ENCODE measurements at regions not wholly inside any gene's neighbourhood (a gene's known extent, or its start where the extent isn't known, plus 50 kb on each side); places are given as distances from the start of the nearest gene placed in this dataset.

GRCh38 chr7:68478326-68478725 is 1119.9 kb upstream of the AUTS2 start:
- no peak overlapping the region for H3K4me3 ChIP-seq (ENCODE audit: low read depth, low read length)
- no peaks in the 10 kb centered on the region for H3K27me3 ChIP-seq
- no peaks in the 10 kb centered on the region for H3K9me3 ChIP-seq
- DNase-seq, result no peak
- H3K36me3 ChIP-seq, result no peaks in the 10 kb centered on the region
- H3K4me1 ChIP-seq, result no peaks in the 10 kb centered on the region
- no peak for TF ChIP-seq CTCF (IDR thresholded peaks at IDR 0.05; ENCODE audit: low read depth, low read length)

- Histone ChIP-seq H3K9me3 (peaks cover 4% of the 10 kb centered on the region; the same call in 1 of the 2 replicates), H3K4me3 (ENCODE audit: low read depth, low read length) (no peak overlapping the region), H3K27me3 (no peaks in the 10 kb centered on the region), H3K4me1 (no peaks in the 10 kb centered on the region), H3K36me3 (no peaks in the 10 kb centered on the region)
- no peak for DNase-seq
- no peak for TF ChIP-seq CTCF (IDR thresholded peaks at IDR 0.05; ENCODE audit: low read depth, low read length)
Observed at GRCh38 chr7:68482800-68483199, 1115.5 kb upstream of the AUTS2 start.

GRCh38 chr7:68484731-68485130 is 1113.5 kb upstream of the AUTS2 start:
- no peak for DNase-seq
- Histone ChIP-seq H3K9me3 (peaks cover 4% of the 10 kb centered on the region; the same call in 1 of the 2 replicates), H3K27me3 (no peaks in the 10 kb centered on the region), H3K4me3 (ENCODE audit: low read depth, low read length) (no peak overlapping the region), H3K4me1 (peaks cover 8% of the 10 kb centered on the region), H3K36me3 (no peaks in the 10 kb centered on the region)
- no peak for TF ChIP-seq CTCF (IDR thresholded peaks at IDR 0.05; ENCODE audit: low read depth, low read length)

- H3K4me1 ChIP-seq, result peaks cover 8% of the 10 kb centered on the region
- H3K9me3 ChIP-seq, result peaks cover 4% of the 10 kb centered on the region; the same call in 1 of the 2 replicates
- no peak overlapping the region for H3K4me3 ChIP-seq (ENCODE audit: low read depth, low read length)
- H3K27me3 ChIP-seq, result no peaks in the 10 kb centered on the region
- DNase-seq, result no peak
- TF ChIP-seq CTCF (IDR thresholded peaks at IDR 0.05; ENCODE audit: low read depth, low read length), result no peak
- H3K36me3 ChIP-seq, result no peaks in the 10 kb centered on the region
Observed at GRCh38 chr7:68485253-68485917, 1112.9 kb upstream of the AUTS2 start.

GRCh38 chr7:68488341-68489060 is 1109.8 kb upstream of the AUTS2 start:
- Histone ChIP-seq H3K9me3 (peaks cover 4% of the 10 kb centered on the region; the same call in 1 of the 2 replicates), H3K4me1 (peaks cover 8% of the 10 kb centered on the region), H3K27me3 (no peaks in the 10 kb centered on the region), H3K36me3 (no peaks in the 10 kb centered on the region), H3K4me3 (ENCODE audit: low read depth, low read length) (peak overlapping the region; percentile 10; the same call in 1 of the 2 replicates)
- no peak for TF ChIP-seq CTCF (IDR thresholded peaks at IDR 0.05; ENCODE audit: low read depth, low read length)
- DNase-seq, result peak; percentile 91
